NB4 (cell line): ENCODE measurements at regions not wholly inside any gene's neighbourhood (a gene's known extent, or its start where the extent isn't known, plus 50 kb on each side); places are given as distances from the start of the nearest gene placed in this dataset.

ENCODE experiments used
- DNase-seq: peaks from one replicate; pipeline ENCODE4 v3.0.0; 2010; ENCODE audit warnings: low read depth
- H3K4me3 ChIP-seq: one replicate; pipeline ENCODE4 v1.5.1; 2011; ENCODE audit warnings: mild to moderate bottlenecking, low read depth, low read length, moderate library complexity
- CTCF ChIP-seq: IDR thresholded peaks from one replicate; pipeline ENCODE4 v1.5.1; 2012; ENCODE audit warnings: low read depth, low read length
- MAX ChIP-seq: IDR thresholded peaks from 2 replicates; pipeline ENCODE4 v1.6.1; 2011; ENCODE audit warnings: low read depth, low read length
- MYC ChIP-seq: IDR thresholded peaks from 2 replicates; pipeline ENCODE4 v1.6.1; 2011; ENCODE audit warnings: low read depth, low read length
- POLR2A ChIP-seq: IDR thresholded peaks from 2 replicates; pipeline ENCODE4 v1.6.1; 2011; ENCODE audit warnings: mild to moderate bottlenecking; ENCODE audit not compliant: insufficient read length; ENCODE audit errors: extremely low read depth

- no peak for DNase-seq
- TF ChIP-seq MYC (no peak), MAX (no peak), CTCF (no peak), POLR2A (no peak)
Measured at GRCh38 chr16:16830401-16830800, 451.5 kb downstream of the NPIPA7 start.

GRCh38 chr16:16830973-16831372, 452.0 kb downstream of the NPIPA7 start:
- no peak overlapping the region for H3K4me3 ChIP-seq
- no peak for TF ChIP-seq CTCF
- no peak for TF ChIP-seq MAX
- TF ChIP-seq POLR2A, result no peak
- TF ChIP-seq MYC, result no peak
- DNase-seq, result no peak

More at GRCh38 chr16:16830401-16830800, 451.5 kb downstream of the NPIPA7 start:
- no peak overlapping the region for H3K4me3 ChIP-seq

- H3K4me3 ChIP-seq, result no peak overlapping the region
- TF ChIP-seq MAX, result no peak
- no peak for TF ChIP-seq MYC
- no peak for TF ChIP-seq POLR2A
- TF ChIP-seq CTCF, result no peak
- no peak for DNase-seq
Measured at GRCh38 chr16:16833165-16833564, 454.2 kb downstream of the NPIPA7 start.

- DNase-seq, result no peak
- no peak for TF ChIP-seq MAX
- no peak overlapping the region for H3K4me3 ChIP-seq
Measured at GRCh38 chr16:16850274-16850673, 471.3 kb downstream of the NPIPA7 start.

GRCh38 chr16:16857012-16857411, 478.1 kb downstream of the NPIPA7 start:
- no peak overlapping the region for H3K4me3 ChIP-seq
- TF ChIP-seq POLR2A (no peak), MAX (no peak)

GRCh38 chr16:16857603-16858283, 478.8 kb downstream of the NPIPA7 start:
- H3K4me3 ChIP-seq, result no peak overlapping the region
- TF ChIP-seq CTCF (no peak), MYC (no peak), POLR2A (no peak), MAX (no peak)
- peak; percentile 6 for DNase-seq

More at GRCh38 chr16:16857012-16857411, 478.1 kb downstream of the NPIPA7 start:
- no peak for DNase-seq

GRCh38 chr16:16861546-16861945, 482.6 kb downstream of the NPIPA7 start:
- DNase-seq, result peak; percentile 49
- peak; percentile 73 for TF ChIP-seq CTCF
- TF ChIP-seq MAX, result no peak
- H3K4me3 ChIP-seq, result no peak overlapping the region
